Endothelial cell of hepatic sinusoid (primary cell): ENCODE measurements at regions not wholly inside any gene's neighbourhood (a gene's known extent, or its start where the extent isn't known, plus 50 kb on each side); places are given as distances from the start of the nearest gene placed in this dataset.

Source experiments
- in situ Hi-C: cut with HindIII; loops from 2 replicates; pipeline ENCODE4 v1.10.0; 2017; ENCODE audit warnings: low sequenced_read_pairs

GRCh38 chr22:46052801-46053562 is 76.0 kb upstream of the WNT7B start:
- in situ Hi-C loops: no loop called here

DNA sequence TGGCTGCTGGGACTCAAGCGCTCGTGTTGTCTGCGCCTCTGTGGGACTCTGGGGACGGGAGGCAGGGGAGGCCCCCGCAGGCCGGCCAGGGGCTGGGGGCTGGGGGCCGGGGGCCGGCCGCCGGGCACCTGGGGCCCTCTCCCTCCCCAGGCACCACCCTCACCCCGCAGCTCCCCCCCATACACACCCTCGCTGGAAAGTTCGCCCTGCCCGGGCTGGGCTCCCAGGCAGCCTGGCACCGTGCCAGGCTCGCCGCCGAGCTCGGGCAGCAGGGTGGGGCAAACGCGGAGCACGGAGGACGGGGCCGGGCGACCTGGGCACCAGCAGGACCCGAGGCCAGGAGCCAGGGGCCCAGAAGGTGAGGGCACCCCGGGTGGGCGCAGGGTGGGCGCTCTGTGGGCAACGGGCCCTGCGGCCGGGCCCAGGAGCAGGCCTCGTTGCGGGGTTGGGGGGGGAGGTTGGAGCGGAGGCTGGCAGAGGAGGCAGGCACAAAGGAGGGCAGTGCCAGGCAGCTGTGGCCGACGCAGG is 76.7 kb upstream of the WNT7B start:
- in situ Hi-C loops: no loop called here

DNA sequence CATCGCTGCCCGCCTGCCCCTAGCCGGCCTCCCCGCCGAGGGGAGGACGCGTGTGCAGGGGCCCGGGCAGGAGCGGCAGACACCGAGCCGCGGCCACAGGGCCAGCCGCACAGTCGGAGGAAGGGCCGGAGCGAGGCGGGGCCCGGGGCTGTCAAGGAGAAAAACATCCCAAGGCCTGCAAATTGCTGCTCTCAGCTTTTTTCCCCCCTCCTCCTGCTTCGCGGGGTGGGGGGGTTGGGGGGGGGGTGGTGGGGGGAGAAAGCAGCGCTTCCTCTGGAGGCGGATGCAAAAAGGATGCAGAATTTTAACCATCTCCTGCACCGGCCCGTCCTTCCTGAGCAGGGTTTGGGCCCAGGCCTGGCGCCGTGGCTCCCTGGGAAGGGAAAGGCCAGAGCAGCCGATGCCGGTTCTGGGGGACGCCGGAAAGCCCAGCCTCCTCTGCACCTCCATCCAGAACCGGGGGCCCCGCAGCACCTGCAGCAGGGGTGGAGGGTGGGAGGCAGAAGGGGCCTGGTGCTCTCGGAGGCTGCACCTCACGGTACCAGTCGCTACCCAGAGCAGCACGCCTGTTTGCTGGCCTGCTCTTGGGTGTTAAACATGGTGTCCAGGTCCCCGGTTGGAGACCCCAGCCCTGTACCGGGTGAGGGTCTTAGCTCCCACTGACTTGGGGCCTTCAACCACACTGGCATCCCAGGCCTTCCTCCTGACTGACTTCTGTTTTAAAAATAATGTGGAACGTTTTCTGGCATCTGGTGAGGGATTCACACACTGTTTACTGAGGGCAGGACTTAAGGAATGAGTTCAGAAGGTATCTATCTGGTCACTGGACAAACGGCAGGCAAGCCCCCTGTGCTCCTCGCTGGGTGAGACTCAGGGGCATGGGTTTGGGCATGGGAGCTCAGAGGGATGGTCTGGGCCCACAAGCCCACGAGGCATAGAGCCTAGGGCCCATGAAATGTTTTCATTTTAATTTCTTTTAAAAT is 77.4 kb upstream of the WNT7B start:
- in situ Hi-C loops: no loop called here

DNA sequence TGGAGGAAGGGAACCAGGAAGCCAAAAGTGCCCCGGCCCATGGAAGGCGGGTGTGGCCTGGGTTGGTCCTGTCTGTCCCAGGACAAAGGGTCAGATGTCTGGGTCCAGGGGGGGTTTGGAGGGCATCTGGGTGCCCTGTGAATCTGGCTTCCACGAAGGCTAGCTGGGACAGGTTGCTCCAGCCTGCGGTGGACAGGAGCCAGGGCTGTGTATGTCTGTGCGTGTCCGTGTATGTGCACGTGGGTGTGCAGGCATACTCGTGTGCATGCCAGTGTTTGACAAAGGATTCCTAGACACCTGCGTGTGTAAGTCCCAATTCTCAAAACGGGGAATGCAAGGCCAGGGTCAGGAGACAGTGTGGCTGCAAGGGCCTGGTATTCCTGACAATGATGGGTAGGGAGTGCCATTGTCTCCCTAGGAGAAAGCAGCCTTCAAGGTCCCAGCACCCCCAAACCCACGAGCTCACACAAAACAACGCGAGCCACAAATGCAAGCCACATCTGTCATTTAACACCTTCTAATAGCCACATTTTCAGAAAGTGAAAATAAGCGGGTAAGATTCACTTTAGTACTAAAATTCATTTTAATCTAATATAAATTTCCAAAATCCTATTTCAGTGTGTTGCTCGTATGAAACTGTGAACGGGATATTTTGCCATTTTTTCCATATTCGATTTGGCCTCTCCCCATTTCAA is 78.4 kb upstream of the WNT7B start:
- in situ Hi-C loops: no loop called here

- in situ Hi-C loops: no loop called here
Observed at GRCh38 chr22:46055911-46056545, 79.1 kb upstream of the WNT7B start.

- in situ Hi-C loops: no loop called here
Observed at GRCh38 chr22:46056546-46057245, 79.7 kb upstream of the WNT7B start.

DNA sequence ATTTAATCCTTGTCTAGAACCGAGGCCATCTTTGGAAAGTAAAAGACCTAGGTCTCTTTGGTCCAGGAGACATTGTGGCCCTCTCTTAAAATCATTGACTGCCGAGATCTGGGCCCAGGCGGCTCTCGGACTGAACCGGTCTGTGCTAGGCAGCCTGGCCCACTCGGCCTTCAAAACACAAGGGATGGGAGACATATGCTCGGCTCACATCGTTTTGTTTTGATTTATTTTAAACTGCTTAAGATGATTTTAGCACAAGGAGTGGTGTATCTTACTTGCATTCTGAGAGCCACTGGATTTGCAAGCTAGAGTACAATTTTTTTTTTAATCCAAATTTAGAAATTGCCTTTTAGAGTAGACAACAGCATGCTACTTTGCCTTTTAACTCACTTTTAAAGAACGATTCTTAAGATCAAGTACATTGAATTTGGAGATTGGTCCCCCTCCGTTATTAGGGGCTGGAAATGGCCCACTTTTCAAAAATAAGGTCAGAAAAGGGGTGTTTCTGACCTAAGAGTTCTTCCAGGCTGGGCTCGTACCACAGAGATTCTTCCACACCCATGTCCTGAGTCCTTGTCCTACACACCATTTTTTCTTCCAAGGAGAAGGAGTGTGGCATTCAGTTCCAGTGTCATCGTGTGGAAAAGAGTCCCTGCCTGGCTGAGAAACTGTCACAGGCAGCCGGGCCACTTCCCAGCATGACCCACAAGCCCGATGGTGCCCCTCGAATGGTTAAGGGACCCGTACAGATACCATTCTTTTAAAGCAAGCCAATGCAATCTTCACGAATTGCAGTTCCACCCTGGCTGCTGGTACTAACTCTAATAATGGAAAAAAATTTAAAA is 80.5 kb upstream of the WNT7B start:
- in situ Hi-C loops: no loop called here

GRCh38 chr22:46058091-46058420 is 81.1 kb upstream of the WNT7B start:
- in situ Hi-C loops: no loop called here

GRCh38 chr22:46058591-46059519 is 81.9 kb upstream of the WNT7B start:
- in situ Hi-C loops: no loop called here

DNA sequence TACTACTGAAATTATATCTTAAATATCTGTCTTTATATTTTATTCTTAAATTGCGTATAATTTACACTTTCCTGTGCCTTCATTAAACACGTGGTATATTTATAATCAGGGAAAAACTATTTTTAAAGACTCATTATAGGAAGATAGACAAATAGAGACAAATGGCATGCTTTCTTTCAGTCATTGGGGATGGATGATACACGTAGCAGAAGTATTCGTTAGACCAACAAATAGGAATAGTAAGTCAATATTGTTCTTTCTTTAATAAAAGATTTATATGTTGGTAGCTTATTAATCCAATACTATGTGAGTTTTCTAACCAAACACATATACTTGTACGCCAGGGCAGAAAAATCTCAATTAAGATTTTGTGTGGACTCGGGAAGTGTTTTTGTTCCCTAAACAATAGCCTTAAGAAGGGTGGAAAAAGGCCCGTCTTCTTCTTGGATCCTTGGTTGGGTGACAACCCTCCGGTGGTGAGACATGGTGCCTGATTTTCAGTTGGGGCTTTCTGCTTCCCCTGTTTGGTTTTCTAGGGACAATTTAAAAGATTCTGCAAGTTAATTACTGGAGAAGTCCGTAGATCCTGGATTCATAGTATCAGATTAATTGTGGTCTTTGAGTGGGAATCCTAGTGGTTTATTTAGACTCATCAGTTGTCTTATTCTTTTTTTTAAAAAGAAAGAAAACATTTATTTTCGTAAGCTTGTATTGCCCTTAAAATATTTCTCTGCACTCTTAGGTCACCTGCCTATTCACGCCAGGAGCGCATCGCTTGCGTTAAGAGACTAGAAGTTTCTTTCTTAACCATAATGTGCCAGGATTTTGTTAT is 83.5 kb upstream of the WNT7B start:
- in situ Hi-C loops: loop anchor here (5.0 to 10.0 kb wide), 2 partner anchors 56 to 87 kb away; no protein-coding TSS in a partner anchor

GRCh38 chr22:46061124-46061500 is 84.2 kb upstream of the WNT7B start:
- in situ Hi-C loops: loop anchor here (5.0 to 10.0 kb wide), 2 partner anchors 56 to 86 kb away; no protein-coding TSS in a partner anchor

GRCh38 chr22:46061501-46062231 is 84.7 kb upstream of the WNT7B start:
- in situ Hi-C loops: loop anchor here (5.0 to 10.0 kb wide), 2 partner anchors 57 to 86 kb away; no protein-coding TSS in a partner anchor

GRCh38 chr22:46062232-46062615 is 85.3 kb upstream of the WNT7B start:
- in situ Hi-C loops: loop anchor here (5.0 to 10.0 kb wide), 2 partner anchors 57 to 85 kb away; no protein-coding TSS in a partner anchor

GRCh38 chr22:46062971-46063631 is 86.1 kb upstream of the WNT7B start:
- in situ Hi-C loops: loop anchor here (5.0 to 10.0 kb wide), 2 partner anchors 58 to 84 kb away; no protein-coding TSS in a partner anchor

GRCh38 chr22:46063846-46064227 is 86.5 kb upstream of the PPARA start:
- in situ Hi-C loops: loop anchor here (5.0 to 10.0 kb wide), 2 partner anchors 59 to 83 kb away; no protein-coding TSS in a partner anchor
